CD4-positive, alpha-beta T cell treated with Interleukin-10 for 1 hour (primary cell): ENCODE measurements at regions not wholly inside any gene's neighbourhood (a gene's known extent, or its start where the extent isn't known, plus 50 kb on each side); places are given as distances from the start of the nearest gene placed in this dataset.

Experiments used
- DNase-seq: peaks from one replicate; pipeline ENCODE4 v3.0.0-alpha.2; 2020

DNA sequence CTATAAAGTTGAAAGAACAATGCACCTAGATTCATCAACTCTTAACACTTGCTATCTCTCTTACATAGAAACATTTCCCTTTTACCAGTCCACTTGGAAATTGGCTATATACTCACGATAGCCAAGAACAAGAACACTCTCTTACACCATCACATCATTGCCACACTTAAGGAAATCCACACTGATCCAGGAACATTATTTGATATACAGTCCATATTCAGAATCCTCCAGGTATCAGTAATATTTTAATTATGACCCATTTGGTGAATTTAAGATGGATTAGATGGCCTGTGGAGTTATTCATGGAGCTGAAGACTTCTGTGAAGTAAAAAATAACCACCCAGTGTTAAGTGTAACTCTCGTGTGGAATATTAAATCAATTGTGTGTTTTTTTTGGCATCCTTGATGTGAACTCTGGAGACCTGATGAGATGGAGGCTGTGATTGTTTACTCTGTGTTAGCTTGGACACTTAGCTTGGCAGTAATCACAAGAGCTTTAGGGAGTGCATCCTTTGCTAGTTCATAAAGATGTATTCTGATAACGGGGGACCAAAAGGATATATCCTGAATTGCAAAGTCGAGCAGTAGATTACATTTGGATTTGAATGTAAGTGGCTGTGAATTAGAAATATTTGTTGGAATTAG lies 52.0 kb upstream of the ABL1 start:
- DNase-seq, result no peak

DNA sequence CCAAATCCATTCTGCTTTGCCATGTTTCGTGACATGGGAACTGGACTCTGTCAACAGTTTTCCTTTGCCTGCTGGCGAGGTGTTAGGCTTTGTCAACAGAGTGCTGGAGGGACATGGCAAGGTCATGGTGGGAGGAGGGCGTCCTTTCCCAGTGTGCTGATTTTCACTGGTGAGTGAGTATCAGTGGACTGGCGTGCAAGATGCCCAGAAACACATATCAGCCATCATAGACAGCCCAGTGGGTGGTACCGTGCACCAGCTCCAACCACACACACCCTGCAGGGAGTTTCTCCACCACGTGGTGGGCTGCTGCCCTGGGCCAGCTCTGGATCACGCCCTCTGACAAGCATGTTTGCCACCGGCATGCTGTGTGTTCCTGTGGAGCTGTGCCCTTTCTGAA lies 50.0 kb upstream of the ABL1 start:
- DNase-seq, result no peak
